Uterus (tissue), 2 donors: ENCODE measurements at regions not wholly inside any gene's neighbourhood (a gene's known extent, or its start where the extent isn't known, plus 50 kb on each side); places are given as distances from the start of the nearest gene placed in this dataset.

Experiments
- CTCF ChIP-seq, 4 experiments: fragments of 200-600 bp in 2 of 4; fragments of 450-650 bp in 2 of 4; sonication (generic) in 2 of 4; IDR thresholded peaks; one replicate each; pipeline ENCODE4 v1.5.1; 2016 to 2019; ENCODE audit warnings: antibody characterized with exemption in 4 of 4, mild to moderate bottlenecking in 2 of 4, moderate library complexity in 1 of 4
- POLR2A ChIP-seq, 2 donors: fragments of 450-650 bp; IDR thresholded peaks; one replicate each; pipeline ENCODE4 v1.6.1; 2016; ENCODE audit warnings: antibody characterized with exemption in 2 of 2, mild to moderate bottlenecking in 1 of 2, moderate library complexity in 1 of 2

- no peak for TF ChIP-seq POLR2A (IDR thresholded peaks at IDR 0.05)
- TF ChIP-seq CTCF (IDR thresholded peaks at IDR 0.05) = no peak
Measured at GRCh38 chr10:21130108-21130507, 233.0 kb upstream of the NEBL start.
